ENCODE measurements at regions not wholly inside any gene's neighbourhood (a gene's known extent, or its start where the extent isn't known, plus 50 kb on each side); places are given as distances from the start of the nearest gene placed in this dataset.
"Not testable (repeated sequence)": the region's sequence is repeated elsewhere in the genome, so short reads cannot be mapped to it uniquely, and the experiment has no call there.

- Mint-ChIP-seq H3K4me3 (no peak overlapping the region), H3K4me1 (ENCODE audit: low read depth) (no peaks in the 10 kb centered on the region), H3K9me3 (ENCODE audit: insufficient read depth) (no peaks in the 10 kb centered on the region), H3K27ac (no peak overlapping the region), H3K36me3 (ENCODE audit: low read depth) (no peaks in the 10 kb centered on the region), H3K27me3 (ENCODE audit: low read depth) (no peaks in the 10 kb centered on the region)
- ChIA-PET POLR2A (no interaction called here), CTCF (no interaction called here)
- DNase-seq, result no peak
- ATAC-seq, result no peak
Measured at GRCh38 chr13:79901336-79901735, 420.4 kb downstream of the NDFIP2 start.

DNA sequence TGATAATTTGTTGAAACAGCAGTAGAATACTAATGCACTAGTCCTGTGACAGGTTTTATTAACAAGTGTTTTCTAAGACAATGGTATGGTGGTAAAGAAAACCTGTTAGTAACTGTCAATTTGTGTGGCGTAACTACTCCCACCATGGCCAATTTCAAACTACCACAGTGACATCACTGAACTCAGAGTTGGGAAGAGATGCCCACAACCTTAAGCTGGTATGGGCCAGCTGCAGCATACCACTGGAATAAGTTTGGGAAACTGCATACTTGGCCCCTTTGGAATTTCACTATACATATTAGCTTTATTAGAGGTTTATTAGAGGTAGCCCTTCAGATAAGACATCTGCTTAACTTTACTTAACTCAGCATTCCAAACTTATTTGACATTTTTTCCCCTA lies 419.4 kb downstream of the NDFIP2 start:
- CTCF ChIA-PET, result no interaction called here
- no peaks in the 10 kb centered on the region for H3K27me3 Mint-ChIP-seq (ENCODE audit: low read depth)
- no peaks in the 10 kb centered on the region for H3K4me1 Mint-ChIP-seq (ENCODE audit: low read depth)
- H3K27ac Mint-ChIP-seq, result no peak overlapping the region
- POLR2A ChIA-PET, result no interaction called here
- no peak overlapping the region for H3K4me3 Mint-ChIP-seq
- H3K9me3 Mint-ChIP-seq (ENCODE audit: insufficient read depth), result no peaks in the 10 kb centered on the region
- DNase-seq (no peak), ATAC-seq (no peak)
- H3K36me3 Mint-ChIP-seq (ENCODE audit: low read depth), result no peaks in the 10 kb centered on the region

DNA sequence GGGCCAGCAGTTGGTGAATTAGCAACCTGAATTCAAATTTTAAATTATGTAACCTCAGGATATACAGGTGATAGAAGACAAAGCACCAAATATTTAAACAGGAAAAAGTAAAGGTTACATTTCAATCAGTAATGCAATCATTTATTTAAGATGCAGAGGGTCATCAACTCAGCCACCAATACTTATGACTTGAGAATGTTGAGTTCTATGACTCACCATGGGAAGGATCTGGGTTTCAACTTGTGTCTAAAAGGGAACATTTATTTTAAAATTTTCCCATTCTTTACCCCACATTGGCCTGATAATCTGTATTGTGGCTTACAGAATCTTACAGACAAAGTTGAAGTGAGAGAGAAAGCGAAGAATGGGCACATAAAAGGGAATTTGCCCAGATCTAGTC lies 418.0 kb downstream of the NDFIP2 start:
- H3K4me3 Mint-ChIP-seq, result no peak overlapping the region
- DNase-seq (no peak), ATAC-seq (no peak)
- POLR2A ChIA-PET, result no interaction called here
- H3K27ac Mint-ChIP-seq, result no peak overlapping the region
- CTCF ChIA-PET, result no interaction called here
- no peaks in the 10 kb centered on the region for H3K36me3 Mint-ChIP-seq (ENCODE audit: low read depth)
- H3K4me1 Mint-ChIP-seq (ENCODE audit: low read depth), result no peaks in the 10 kb centered on the region
- no peaks in the 10 kb centered on the region for H3K27me3 Mint-ChIP-seq (ENCODE audit: low read depth)
- no peaks in the 10 kb centered on the region for H3K9me3 Mint-ChIP-seq (ENCODE audit: insufficient read depth)

DNA sequence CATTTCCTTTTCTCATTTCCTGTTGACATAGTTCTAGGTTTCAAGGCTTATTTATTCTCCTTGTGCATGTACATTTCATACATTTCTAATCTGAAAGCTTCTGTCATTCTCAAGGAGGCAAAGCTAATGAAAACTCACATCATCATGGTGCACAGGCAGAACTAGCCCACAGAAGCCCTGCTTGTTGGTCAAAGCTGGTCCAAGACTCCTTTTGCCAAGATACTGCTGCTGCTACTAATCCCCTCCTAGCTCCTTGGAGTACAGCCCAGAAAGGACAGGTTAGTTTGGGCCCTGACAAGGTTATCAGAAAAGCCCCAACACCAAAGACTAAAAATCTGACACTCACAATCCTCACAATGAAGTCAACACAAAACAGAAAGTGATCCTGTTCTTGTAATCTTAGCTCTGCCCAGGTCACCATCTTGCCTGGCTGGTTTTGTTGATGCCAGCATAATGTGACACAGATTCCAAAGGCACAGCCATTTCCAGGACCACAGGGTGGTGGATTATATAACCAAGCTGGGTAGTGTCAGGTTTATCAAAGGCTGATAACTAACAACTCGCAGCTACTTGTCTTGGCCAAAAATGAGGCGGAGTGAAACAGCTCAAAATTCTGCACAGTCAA lies 417.4 kb downstream of the NDFIP2 start:
- ATAC-seq (no peak), DNase-seq (no peak)
- H3K36me3 Mint-ChIP-seq (ENCODE audit: low read depth), result no peaks in the 10 kb centered on the region
- no peaks in the 10 kb centered on the region for H3K27me3 Mint-ChIP-seq (ENCODE audit: low read depth)
- H3K27ac Mint-ChIP-seq, result no peak overlapping the region
- no peak overlapping the region for H3K4me3 Mint-ChIP-seq
- POLR2A ChIA-PET, result no interaction called here
- H3K9me3 Mint-ChIP-seq (ENCODE audit: insufficient read depth), result no peaks in the 10 kb centered on the region
- H3K4me1 Mint-ChIP-seq (ENCODE audit: low read depth), result no peaks in the 10 kb centered on the region
- CTCF ChIA-PET, result no interaction called here

- H3K9me3 Mint-ChIP-seq (ENCODE audit: insufficient read depth), result no peaks in the 10 kb centered on the region
- no peak overlapping the region for H3K27ac Mint-ChIP-seq
- no peaks in the 10 kb centered on the region for H3K4me1 Mint-ChIP-seq (ENCODE audit: low read depth)
- DNase-seq, result no peak
- no peaks in the 10 kb centered on the region for H3K36me3 Mint-ChIP-seq (ENCODE audit: low read depth)
- ATAC-seq, result no peak
- POLR2A ChIA-PET, result interaction anchor here (0.6 kb wide), 1 partner anchor 173 kb away, joined by 3 read pairs; no protein-coding TSS in a partner anchor
- H3K4me3 Mint-ChIP-seq, result no peak overlapping the region
- CTCF ChIA-PET, result no interaction called here
- no peaks in the 10 kb centered on the region for H3K27me3 Mint-ChIP-seq (ENCODE audit: low read depth)
Measured at GRCh38 chr13:79896851-79897250, 415.9 kb downstream of the NDFIP2 start.

DNA sequence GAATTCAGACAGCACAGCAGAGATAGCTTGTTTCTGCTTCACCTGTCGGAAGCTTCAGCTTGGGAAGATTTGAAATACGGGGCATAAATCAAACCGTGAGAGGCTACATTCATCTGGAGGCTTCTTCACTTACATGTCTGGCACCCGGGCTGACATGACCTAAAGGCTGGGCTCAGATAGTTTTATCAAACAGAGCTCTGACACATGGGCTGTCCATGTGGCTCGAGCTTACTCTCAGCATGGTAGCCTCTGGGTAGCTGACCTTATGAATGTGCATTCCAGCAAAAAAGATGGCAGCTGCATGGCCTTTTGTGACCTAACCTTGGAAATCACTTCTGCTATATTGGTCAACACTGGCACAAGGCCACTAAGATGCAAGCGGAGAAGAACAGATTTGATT lies 414.5 kb downstream of the NDFIP2 start:
- no peak for ATAC-seq
- H3K4me1 Mint-ChIP-seq (ENCODE audit: low read depth), result no peaks in the 10 kb centered on the region
- no peak for DNase-seq
- CTCF ChIA-PET, result no interaction called here
- no peak overlapping the region for H3K27ac Mint-ChIP-seq
- POLR2A ChIA-PET, result no interaction called here
- no peaks in the 10 kb centered on the region for H3K27me3 Mint-ChIP-seq (ENCODE audit: low read depth)
- no peaks in the 10 kb centered on the region for H3K36me3 Mint-ChIP-seq (ENCODE audit: low read depth)
- H3K4me3 Mint-ChIP-seq, result no peak overlapping the region
- no peaks in the 10 kb centered on the region for H3K9me3 Mint-ChIP-seq (ENCODE audit: insufficient read depth)

DNA sequence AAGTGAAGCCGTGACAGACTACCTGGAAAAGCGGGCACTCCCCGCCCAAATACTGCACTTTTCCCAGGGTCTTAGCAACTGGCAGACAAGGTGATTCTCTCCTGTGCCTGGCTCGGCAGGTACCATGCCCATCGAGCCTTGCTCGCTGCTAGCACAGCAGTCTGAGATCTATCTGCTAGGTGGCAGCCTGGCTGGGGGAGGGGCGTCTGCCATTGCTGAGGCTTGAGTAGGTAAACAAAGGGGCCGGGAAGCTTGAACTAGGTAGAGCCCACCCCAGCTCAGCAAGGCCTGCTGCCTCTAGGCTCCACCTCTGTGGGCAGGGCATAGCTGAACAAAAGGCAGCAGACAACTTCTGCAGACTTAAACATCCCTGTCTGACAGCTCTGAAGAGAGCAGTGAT lies 406.3 kb downstream of the NDFIP2 start:
- CTCF ChIA-PET; H3K9me3 Mint-ChIP-seq (ENCODE audit: insufficient read depth); H3K4me3 Mint-ChIP-seq: not testable (repeated sequence)

DNA sequence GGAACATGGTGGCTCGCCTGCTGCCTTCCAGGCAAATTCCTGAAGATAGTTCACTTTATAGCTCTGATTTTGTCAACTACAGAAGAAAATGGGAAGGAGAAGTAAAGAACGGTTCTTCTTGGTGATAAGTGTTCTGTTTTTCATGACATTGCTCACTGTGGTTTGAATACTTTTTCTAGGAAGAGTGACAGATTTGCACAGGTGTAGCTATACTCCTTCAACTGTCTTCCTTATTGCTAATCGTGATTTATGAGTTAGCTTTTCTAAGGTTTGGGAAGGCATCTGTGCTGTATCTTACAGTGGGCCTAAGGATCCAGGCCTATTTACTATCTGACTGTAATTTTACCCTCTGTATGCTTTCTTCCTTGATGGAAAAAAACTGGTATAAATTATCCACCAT lies 405.6 kb downstream of the NDFIP2 start:
- no peak for ATAC-seq
- Mint-ChIP-seq H3K4me1 (ENCODE audit: low read depth) (no peaks in the 10 kb centered on the region), H3K27me3 (ENCODE audit: low read depth) (no peaks in the 10 kb centered on the region), H3K36me3 (ENCODE audit: low read depth) (no peaks in the 10 kb centered on the region), H3K27ac (no peak overlapping the region), H3K9me3 (ENCODE audit: insufficient read depth) (no peaks in the 10 kb centered on the region), H3K4me3 (no peak overlapping the region)
- POLR2A ChIA-PET, result no interaction called here
- DNase-seq, result no peak
- CTCF ChIA-PET, result no interaction called here

More for the DNA sequence above, 406.3 kb downstream of the NDFIP2 start:
- H3K36me3 Mint-ChIP-seq (ENCODE audit: low read depth); H3K27ac Mint-ChIP-seq; ATAC-seq; DNase-seq; POLR2A ChIA-PET; H3K4me1 Mint-ChIP-seq (ENCODE audit: low read depth); H3K27me3 Mint-ChIP-seq (ENCODE audit: low read depth): not testable (repeated sequence)

- Mint-ChIP-seq H3K4me3 (no peak overlapping the region), H3K4me1 (ENCODE audit: low read depth) (no peaks in the 10 kb centered on the region), H3K9me3 (ENCODE audit: insufficient read depth) (no peaks in the 10 kb centered on the region), H3K36me3 (ENCODE audit: low read depth) (no peaks in the 10 kb centered on the region), H3K27me3 (ENCODE audit: low read depth) (no peaks in the 10 kb centered on the region), H3K27ac (no peak overlapping the region)
- ChIA-PET POLR2A (no interaction called here), CTCF (no interaction called here)
- ATAC-seq (no peak), DNase-seq (no peak)
Measured at GRCh38 chr13:79884890-79885289, 403.9 kb downstream of the NDFIP2 start.

DNA sequence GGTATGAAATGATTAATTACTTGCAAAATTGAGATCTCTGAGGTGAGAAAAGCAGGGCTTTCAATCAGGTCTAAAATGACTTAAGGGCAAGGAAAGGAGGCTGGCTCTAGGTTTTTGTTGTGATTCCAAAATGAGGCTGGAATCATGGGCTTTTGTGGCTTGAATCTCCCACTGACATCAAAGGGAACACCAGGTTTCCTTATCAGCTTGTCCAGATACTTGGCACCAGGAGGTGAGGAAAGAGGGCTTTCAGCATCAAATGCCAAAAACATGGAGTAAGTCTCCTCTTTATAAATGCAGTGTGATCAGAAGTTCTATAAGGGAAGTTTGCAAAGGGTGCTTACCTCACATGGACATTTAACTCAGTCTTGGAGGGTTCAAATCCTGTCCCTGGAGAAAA lies 402.3 kb downstream of the NDFIP2 start:
- no peaks in the 10 kb centered on the region for H3K36me3 Mint-ChIP-seq (ENCODE audit: low read depth)
- H3K9me3 Mint-ChIP-seq (ENCODE audit: insufficient read depth), result no peaks in the 10 kb centered on the region
- no peaks in the 10 kb centered on the region for H3K27me3 Mint-ChIP-seq (ENCODE audit: low read depth)
- CTCF ChIA-PET, result no interaction called here
- ATAC-seq, result no peak
- POLR2A ChIA-PET, result no interaction called here
- H3K27ac Mint-ChIP-seq, result no peak overlapping the region
- H3K4me1 Mint-ChIP-seq (ENCODE audit: low read depth), result no peaks in the 10 kb centered on the region
- no peak overlapping the region for H3K4me3 Mint-ChIP-seq
- DNase-seq, result no peak

GRCh38 chr13:79880818-79881217 lies 399.9 kb downstream of the NDFIP2 start:
- DNase-seq (no peak), ATAC-seq (no peak)
- Mint-ChIP-seq H3K9me3 (ENCODE audit: insufficient read depth) (no peaks in the 10 kb centered on the region), H3K4me3 (no peak overlapping the region), H3K27me3 (ENCODE audit: low read depth) (no peaks in the 10 kb centered on the region), H3K4me1 (ENCODE audit: low read depth) (no peaks in the 10 kb centered on the region), H3K36me3 (ENCODE audit: low read depth) (no peaks in the 10 kb centered on the region), H3K27ac (no peak overlapping the region)
- POLR2A ChIA-PET, result no interaction called here
- CTCF ChIA-PET, result no interaction called here

- Mint-ChIP-seq H3K36me3 (ENCODE audit: low read depth) (no peaks in the 10 kb centered on the region), H3K4me3 (no peak overlapping the region), H3K27me3 (ENCODE audit: low read depth) (no peaks in the 10 kb centered on the region), H3K9me3 (ENCODE audit: insufficient read depth) (no peaks in the 10 kb centered on the region), H3K4me1 (ENCODE audit: low read depth) (no peaks in the 10 kb centered on the region), H3K27ac (no peak overlapping the region)
- ChIA-PET POLR2A (no interaction called here), CTCF (no interaction called here)
- ATAC-seq, result no peak
- DNase-seq, result no peak
Measured at GRCh38 chr13:79874396-79875360, 393.7 kb downstream of the NDFIP2 start.

GRCh38 chr13:79871594-79871993 lies 390.6 kb downstream of the NDFIP2 start:
- ATAC-seq, result no peak
- H3K4me1 Mint-ChIP-seq (ENCODE audit: low read depth), result no peaks in the 10 kb centered on the region
- no peaks in the 10 kb centered on the region for H3K9me3 Mint-ChIP-seq (ENCODE audit: insufficient read depth)
- H3K27ac Mint-ChIP-seq, result no peak overlapping the region
- H3K27me3 Mint-ChIP-seq (ENCODE audit: low read depth), result no peaks in the 10 kb centered on the region
- no peaks in the 10 kb centered on the region for H3K36me3 Mint-ChIP-seq (ENCODE audit: low read depth)
- ChIA-PET CTCF (no interaction called here), POLR2A (no interaction called here)
- DNase-seq, result no peak
- H3K4me3 Mint-ChIP-seq, result no peak overlapping the region

Measured in activated CD8-positive, alpha-beta T cell treated with anti-CD3 and anti-CD28 coated beads, Interleukin-2, amount 10 ng/mL, durations not matched to agents 7 days and 5 days (primary cell).